GM23338 (cell line): ENCODE measurements at regions not wholly inside any gene's neighbourhood (a gene's known extent, or its start where the extent isn't known, plus 50 kb on each side); places are given as distances from the start of the nearest gene placed in this dataset.

Source experiments
- CREB1 ChIP-seq: fragments of 250-450 bp; sonication (Bioruptor Pico); IDR thresholded peaks from 2 replicates; pipeline ENCODE4 v1.5.0; 2020; ENCODE audit warnings: low read depth, mild to moderate bottlenecking, moderate library complexity
- CTCF ChIP-seq, 2 experiments: fragments of 200-600 bp in 1 of 2; sonication (generic) in 1 of 2; conservative IDR thresholded peaks; 2 replicates each; pipeline versions ENCODE4 v1.5.1 to v1.6.1; 2016 to 2017; ENCODE audit warnings: antibody characterized with exemption in 2 of 2, low read depth in 2 of 2, mild to moderate bottlenecking in 2 of 2, moderate library complexity in 1 of 2
- ETS1 ChIP-seq: IDR thresholded peaks from 2 replicates; pipeline ENCODE4 v1.6.1; 2016; ENCODE audit warnings: antibody characterized with exemption
- EZH2 ChIP-seq: fragments of 200-600 bp; sonication (generic); IDR thresholded peaks from one replicate; pipeline ENCODE4 v1.8.0; 2017; ENCODE audit warnings: antibody characterized with exemption, mild to moderate bottlenecking, low read depth; ENCODE audit not compliant: unreplicated experiment
- JUNB ChIP-seq: IDR thresholded peaks from one replicate; pipeline ENCODE4 v1.6.1; 2016; ENCODE audit warnings: antibody characterized with exemption; ENCODE audit not compliant: unreplicated experiment
- STAT1 ChIP-seq: IDR thresholded peaks from one replicate; pipeline ENCODE4 v1.6.1; 2016; ENCODE audit warnings: antibody characterized with exemption; ENCODE audit not compliant: unreplicated experiment
- ZNF114 ChIP-seq: fragments of 250-450 bp; sonication (Bioruptor Pico); IDR thresholded peaks from 2 replicates; pipeline ENCODE4 v1.5.0; 2020; ENCODE audit warnings: mild to moderate bottlenecking, moderate library complexity
- ZNF331 ChIP-seq: fragments of 250-450 bp; sonication (Bioruptor Pico); IDR thresholded peaks from 2 replicates; pipeline ENCODE4 v1.5.0; 2020; ENCODE audit warnings: low read depth, mild to moderate bottlenecking, moderate library complexity
- ZNF462 ChIP-seq: fragments of 250-450 bp; sonication (Bioruptor Pico); IDR thresholded peaks from 2 replicates; pipeline ENCODE4 v1.5.0; 2020; ENCODE audit warnings: mild to moderate bottlenecking, moderate library complexity

GRCh38 chr10:30750971-30751677, 121.6 kb upstream of the LYZL2 start (continued):
- TF ChIP-seq ZNF462 (CRISPR knock-in tag), result no peak
- TF ChIP-seq JUNB, result no peak
- TF ChIP-seq ETS1, result no peak
- no peak for TF ChIP-seq EZH2
- no peak for TF ChIP-seq CTCF (conservative IDR thresholded peaks at IDR 0.05; ENCODE audit: low read depth in 2 of 2)
- TF ChIP-seq STAT1, result no peak
- no peak for TF ChIP-seq ZNF331 (CRISPR knock-in tag)
- no peak for TF ChIP-seq CREB1 (CRISPR knock-in tag)
- no peak for TF ChIP-seq ZNF114 (CRISPR knock-in tag)
